ENCODE measurements at regions not wholly inside any gene's neighbourhood (a gene's known extent, or its start where the extent isn't known, plus 50 kb on each side); places are given as distances from the start of the nearest gene placed in this dataset.

DNA sequence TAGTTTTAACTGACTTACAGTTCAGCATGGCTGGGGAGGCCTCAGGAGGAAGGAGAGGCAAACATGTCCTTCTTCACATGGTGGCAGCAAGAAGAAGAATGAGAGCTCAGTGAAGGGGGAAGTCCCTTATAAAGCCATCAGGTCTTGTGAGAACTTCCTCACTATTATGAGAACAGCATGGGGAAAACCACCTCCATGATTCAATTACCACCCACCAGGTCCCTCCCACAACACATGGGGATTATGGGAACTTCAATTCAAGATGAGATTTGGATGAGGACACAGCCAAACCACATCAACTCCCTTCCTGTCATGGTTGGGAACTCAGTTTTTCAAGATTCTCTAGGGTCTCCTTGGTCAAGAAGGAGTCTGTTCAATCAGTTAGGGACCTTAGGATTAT is 432.9 kb upstream of the CNTN5 start:
- Histone ChIP-seq H3K27me3 (ENCODE audit: control insufficient read depth in 4 of 4, insufficient read depth in 4 of 4, low read length in 3 of 4) (no peaks in the 10 kb centered on the region), H3K4me1 (ENCODE audit: control insufficient read depth in 4 of 4, insufficient read depth in 4 of 4, low read length in 3 of 4) (no peaks in the 10 kb centered on the region), H3K36me3 (ENCODE audit: control insufficient read depth in 4 of 4, insufficient read depth in 3 of 4, low read depth in 1 of 4, low read length in 3 of 4) (no peaks in the 10 kb centered on the region), H3K27ac (ENCODE audit: low read depth in 1 of 2, low read length in 2 of 2) (no peak overlapping the region), H3K9ac (ENCODE audit: low read depth in 1 of 2, low read length in 2 of 2) (no peak overlapping the region), H3K9me3 (ENCODE audit: control insufficient read depth in 4 of 4, low read length in 3 of 4) (no peaks in the 10 kb centered on the region), H3K4me3 (ENCODE audit: low read depth in 1 of 3, low read length in 3 of 3) (no peak overlapping the region)
- no peak for DNase-seq (ENCODE audit: low spot score)
- no peak for TF ChIP-seq FOXA1 (IDR thresholded peaks at IDR 0.05)
- no peak for TF ChIP-seq HNF4A (conservative IDR thresholded peaks at IDR 0.05)
- no peak for TF ChIP-seq RXRA (IDR thresholded peaks at IDR 0.05)
- TF ChIP-seq, protein P1, sequence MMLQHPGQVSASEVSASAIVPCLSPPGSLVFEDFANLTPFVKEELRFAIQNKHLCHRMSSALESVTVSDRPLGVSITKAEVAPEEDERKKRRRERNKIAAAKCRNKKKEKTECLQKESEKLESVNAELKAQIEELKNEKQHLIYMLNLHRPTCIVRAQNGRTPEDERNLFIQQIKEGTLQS (IDR thresholded peaks at IDR 0.05) = no peak
- no peak for TF ChIP-seq JUND (IDR thresholded peaks at IDR 0.05)
- no peak for TF ChIP-seq EGR1 (IDR thresholded peaks at IDR 0.05; ENCODE audit: low read depth in 2 of 2)
- TF ChIP-seq GABPA (IDR thresholded peaks at IDR 0.05 in 1 of 2, conservative IDR thresholded peaks at IDR 0.05 in 1 of 2) = no peak
- no peak for TF ChIP-seq MAX (IDR thresholded peaks at IDR 0.05)
- TF ChIP-seq FOXA2 (IDR thresholded peaks at IDR 0.05) = no peak
- TF ChIP-seq REST (IDR thresholded peaks at IDR 0.05) = no peak
- TF ChIP-seq CTCF (IDR thresholded peaks at IDR 0.05; ENCODE audit: low read depth, low read length, missing input control) = no peak
- TF ChIP-seq RAD21 (IDR thresholded peaks at IDR 0.05) = no peak
- no peak for TF ChIP-seq SP1 (IDR thresholded peaks at IDR 0.05)
- TF ChIP-seq YY1 (IDR thresholded peaks at IDR 0.05) = no peak
- no peak for TF ChIP-seq HNF4G (IDR thresholded peaks at IDR 0.05)
- TF ChIP-seq, protein P2, sequence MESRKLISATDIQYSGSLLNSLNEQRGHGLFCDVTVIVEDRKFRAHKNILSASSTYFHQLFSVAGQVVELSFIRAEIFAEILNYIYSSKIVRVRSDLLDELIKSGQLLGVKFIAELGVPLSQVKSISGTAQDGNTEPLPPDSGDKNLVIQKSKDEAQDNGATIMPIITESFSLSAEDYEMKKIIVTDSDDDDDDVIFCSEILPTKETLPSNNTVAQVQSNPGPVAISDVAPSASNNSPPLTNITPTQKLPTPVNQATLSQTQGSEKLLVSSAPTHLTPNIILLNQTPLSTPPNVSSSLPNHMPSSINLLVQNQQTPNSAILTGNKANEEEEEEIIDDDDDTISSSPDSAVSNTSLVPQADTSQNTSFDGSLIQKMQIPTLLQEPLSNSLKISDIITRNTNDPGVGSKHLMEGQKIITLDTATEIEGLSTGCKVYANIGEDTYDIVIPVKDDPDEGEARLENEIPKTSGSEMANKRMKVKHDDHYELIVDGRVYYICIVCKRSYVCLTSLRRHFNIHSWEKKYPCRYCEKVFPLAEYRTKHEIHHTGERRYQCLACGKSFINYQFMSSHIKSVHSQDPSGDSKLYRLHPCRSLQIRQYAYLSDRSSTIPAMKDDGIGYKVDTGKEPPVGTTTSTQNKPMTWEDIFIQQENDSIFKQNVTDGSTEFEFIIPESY (IDR thresholded peaks at IDR 0.05) = no peak
- no peak for TF ChIP-seq NR2F2 (IDR thresholded peaks at IDR 0.05)
- no peak for TF ChIP-seq TAF1 (conservative IDR thresholded peaks at IDR 0.05)
